ENCODE measurements at regions not wholly inside any gene's neighbourhood (a gene's known extent, or its start where the extent isn't known, plus 50 kb on each side); places are given as distances from the start of the nearest gene placed in this dataset.

GRCh38 chr14:53325176-53325806 lies 172.2 kb upstream of the DDHD1 start (continued):
- TF ChIP-seq, protein P1, sequence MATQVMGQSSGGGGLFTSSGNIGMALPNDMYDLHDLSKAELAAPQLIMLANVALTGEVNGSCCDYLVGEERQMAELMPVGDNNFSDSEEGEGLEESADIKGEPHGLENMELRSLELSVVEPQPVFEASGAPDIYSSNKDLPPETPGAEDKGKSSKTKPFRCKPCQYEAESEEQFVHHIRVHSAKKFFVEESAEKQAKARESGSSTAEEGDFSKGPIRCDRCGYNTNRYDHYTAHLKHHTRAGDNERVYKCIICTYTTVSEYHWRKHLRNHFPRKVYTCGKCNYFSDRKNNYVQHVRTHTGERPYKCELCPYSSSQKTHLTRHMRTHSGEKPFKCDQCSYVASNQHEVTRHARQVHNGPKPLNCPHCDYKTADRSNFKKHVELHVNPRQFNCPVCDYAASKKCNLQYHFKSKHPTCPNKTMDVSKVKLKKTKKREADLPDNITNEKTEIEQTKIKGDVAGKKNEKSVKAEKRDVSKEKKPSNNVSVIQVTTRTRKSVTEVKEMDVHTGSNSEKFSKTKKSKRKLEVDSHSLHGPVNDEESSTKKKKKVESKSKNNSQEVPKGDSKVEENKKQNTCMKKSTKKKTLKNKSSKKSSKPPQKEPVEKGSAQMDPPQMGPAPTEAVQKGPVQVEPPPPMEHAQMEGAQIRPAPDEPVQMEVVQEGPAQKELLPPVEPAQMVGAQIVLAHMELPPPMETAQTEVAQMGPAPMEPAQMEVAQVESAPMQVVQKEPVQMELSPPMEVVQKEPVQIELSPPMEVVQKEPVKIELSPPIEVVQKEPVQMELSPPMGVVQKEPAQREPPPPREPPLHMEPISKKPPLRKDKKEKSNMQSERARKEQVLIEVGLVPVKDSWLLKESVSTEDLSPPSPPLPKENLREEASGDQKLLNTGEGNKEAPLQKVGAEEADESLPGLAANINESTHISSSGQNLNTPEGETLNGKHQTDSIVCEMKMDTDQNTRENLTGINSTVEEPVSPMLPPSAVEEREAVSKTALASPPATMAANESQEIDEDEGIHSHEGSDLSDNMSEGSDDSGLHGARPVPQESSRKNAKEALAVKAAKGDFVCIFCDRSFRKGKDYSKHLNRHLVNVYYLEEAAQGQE (IDR thresholded peaks at IDR 0.05; ENCODE audit: unreplicated experiment) = no peak
- TF ChIP-seq STAT1 (IDR thresholded peaks at IDR 0.05; ENCODE audit: unreplicated experiment) (no peak), ZNF331 (CRISPR knock-in tag; IDR thresholded peaks at IDR 0.05; ENCODE audit: low read depth) (no peak)

- peaks cover 66% of the 10 kb centered on the region for H3K9me3 Mint-ChIP-seq
- Histone ChIP-seq H3K27me3 (ENCODE audit: insufficient read depth) (no peaks in the 10 kb centered on the region), H4K20me1 (replicated peaks; ENCODE audit: insufficient read depth) (no peaks in the 10 kb centered on the region), H3K36me3 (ENCODE audit: insufficient read depth) (peaks cover 5% of the 10 kb centered on the region; the same call in 1 of the 2 replicates), H3K79me2 (replicated peaks; ENCODE audit: insufficient read depth) (no peaks in the 10 kb centered on the region), H3K27ac (ENCODE audit: low read depth) (no peak overlapping the region), H3K4me1 (ENCODE audit: insufficient read depth) (no peaks in the 10 kb centered on the region), H3K4me2 (no peak overlapping the region), H3K9me2 (ENCODE audit: insufficient read depth) (no peaks in the 10 kb centered on the region), H3K4me3 (no peak overlapping the region), H3F3A (replicated peaks; ENCODE audit: low read depth) (no peaks in the 10 kb centered on the region), H2AFZ (no peak overlapping the region)
- no peak for ATAC-seq
- no peak for DNase-seq (ENCODE audit: low spot score)
- peaks cover 49% of the 10 kb centered on the region for H3K36me3 Mint-ChIP-seq (ENCODE audit: low read depth)
- no peaks in the 10 kb centered on the region for H3K4me1 Mint-ChIP-seq
- no peak overlapping the region for H3K27ac Mint-ChIP-seq
- TF ChIP-seq EZH2 (IDR thresholded peaks at IDR 0.05; ENCODE audit: low read depth, unreplicated experiment) (no peak), ETS1 (IDR thresholded peaks at IDR 0.05) (no peak), JUNB (IDR thresholded peaks at IDR 0.05; ENCODE audit: unreplicated experiment) (no peak), CREB1 (CRISPR knock-in tag; IDR thresholded peaks at IDR 0.05; ENCODE audit: low read depth) (no peak), EZH2phosphoT487 (IDR thresholded peaks at IDR 0.05; ENCODE audit: unreplicated experiment) (no peak), ZNF331 (CRISPR knock-in tag; IDR thresholded peaks at IDR 0.05; ENCODE audit: low read depth) (no peak), ZNF114 (CRISPR knock-in tag; IDR thresholded peaks at IDR 0.05) (no peak), STAT1 (IDR thresholded peaks at IDR 0.05; ENCODE audit: unreplicated experiment) (no peak)
- TF ChIP-seq, protein P2, sequence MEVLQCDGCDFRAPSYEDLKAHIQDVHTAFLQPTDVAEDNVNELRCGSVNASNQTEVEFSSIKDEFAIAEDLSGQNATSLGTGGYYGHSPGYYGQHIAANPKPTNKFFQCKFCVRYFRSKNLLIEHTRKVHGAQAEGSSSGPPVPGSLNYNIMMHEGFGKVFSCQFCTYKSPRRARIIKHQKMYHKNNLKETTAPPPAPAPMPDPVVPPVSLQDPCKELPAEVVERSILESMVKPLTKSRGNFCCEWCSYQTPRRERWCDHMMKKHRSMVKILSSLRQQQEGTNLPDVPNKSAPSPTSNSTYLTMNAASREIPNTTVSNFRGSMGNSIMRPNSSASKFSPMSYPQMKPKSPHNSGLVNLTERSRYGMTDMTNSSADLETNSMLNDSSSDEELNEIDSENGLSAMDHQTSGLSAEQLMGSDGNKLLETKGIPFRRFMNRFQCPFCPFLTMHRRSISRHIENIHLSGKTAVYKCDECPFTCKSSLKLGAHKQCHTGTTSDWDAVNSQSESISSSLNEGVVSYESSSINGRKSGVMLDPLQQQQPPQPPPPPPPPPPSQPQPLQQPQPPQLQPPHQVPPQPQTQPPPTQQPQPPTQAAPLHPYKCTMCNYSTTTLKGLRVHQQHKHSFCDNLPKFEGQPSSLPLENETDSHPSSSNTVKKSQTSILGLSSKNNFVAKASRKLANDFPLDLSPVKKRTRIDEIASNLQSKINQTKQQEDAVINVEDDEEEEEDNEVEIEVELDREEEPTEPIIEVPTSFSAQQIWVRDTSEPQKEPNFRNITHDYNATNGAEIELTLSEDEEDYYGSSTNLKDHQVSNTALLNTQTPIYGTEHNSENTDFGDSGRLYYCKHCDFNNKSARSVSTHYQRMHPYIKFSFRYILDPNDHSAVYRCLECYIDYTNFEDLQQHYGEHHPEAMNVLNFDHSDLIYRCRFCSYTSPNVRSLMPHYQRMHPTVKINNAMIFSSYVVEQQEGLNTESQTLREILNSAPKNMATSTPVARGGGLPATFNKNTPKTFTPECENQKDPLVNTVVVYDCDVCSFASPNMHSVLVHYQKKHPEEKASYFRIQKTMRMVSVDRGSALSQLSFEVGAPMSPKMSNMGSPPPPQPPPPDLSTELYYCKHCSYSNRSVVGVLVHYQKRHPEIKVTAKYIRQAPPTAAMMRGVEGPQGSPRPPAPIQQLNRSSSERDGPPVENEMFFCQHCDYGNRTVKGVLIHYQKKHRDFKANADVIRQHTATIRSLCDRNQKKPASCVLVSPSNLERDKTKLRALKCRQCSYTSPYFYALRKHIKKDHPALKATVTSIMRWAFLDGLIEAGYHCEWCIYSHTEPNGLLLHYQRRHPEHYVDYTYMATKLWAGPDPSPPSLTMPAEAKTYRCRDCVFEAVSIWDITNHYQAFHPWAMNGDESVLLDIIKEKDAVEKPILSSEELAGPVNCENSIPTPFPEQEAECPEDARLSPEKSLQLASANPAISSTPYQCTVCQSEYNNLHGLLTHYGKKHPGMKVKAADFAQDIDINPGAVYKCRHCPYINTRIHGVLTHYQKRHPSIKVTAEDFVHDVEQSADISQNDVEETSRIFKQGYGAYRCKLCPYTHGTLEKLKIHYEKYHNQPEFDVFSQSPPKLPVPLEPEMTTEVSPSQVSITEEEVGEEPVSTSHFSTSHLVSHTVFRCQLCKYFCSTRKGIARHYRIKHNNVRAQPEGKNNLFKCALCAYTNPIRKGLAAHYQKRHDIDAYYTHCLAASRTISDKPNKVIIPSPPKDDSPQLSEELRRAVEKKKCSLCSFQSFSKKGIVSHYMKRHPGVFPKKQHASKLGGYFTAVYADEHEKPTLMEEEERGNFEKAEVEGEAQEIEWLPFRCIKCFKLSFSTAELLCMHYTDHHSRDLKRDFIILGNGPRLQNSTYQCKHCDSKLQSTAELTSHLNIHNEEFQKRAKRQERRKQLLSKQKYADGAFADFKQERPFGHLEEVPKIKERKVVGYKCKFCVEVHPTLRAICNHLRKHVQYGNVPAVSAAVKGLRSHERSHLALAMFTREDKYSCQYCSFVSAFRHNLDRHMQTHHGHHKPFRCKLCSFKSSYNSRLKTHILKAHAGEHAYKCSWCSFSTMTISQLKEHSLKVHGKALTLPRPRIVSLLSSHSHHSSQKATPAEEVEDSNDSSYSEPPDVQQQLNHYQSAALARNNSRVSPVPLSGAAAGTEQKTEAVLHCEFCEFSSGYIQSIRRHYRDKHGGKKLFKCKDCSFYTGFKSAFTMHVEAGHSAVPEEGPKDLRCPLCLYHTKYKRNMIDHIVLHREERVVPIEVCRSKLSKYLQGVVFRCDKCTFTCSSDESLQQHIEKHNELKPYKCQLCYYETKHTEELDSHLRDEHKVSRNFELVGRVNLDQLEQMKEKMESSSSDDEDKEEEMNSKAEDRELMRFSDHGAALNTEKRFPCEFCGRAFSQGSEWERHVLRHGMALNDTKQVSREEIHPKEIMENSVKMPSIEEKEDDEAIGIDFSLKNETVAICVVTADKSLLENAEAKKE (CRISPR knock-in tag; IDR thresholded peaks at IDR 0.05) = no peak
- TF ChIP-seq, protein P1 (IDR thresholded peaks at IDR 0.05; ENCODE audit: unreplicated experiment) = no peak
- no peak overlapping the region for H3K4me3 Mint-ChIP-seq
- peaks cover 2% of the 10 kb centered on the region for H3K27me3 Mint-ChIP-seq (ENCODE audit: insufficient read depth, low read depth, poor library complexity)
Measured at GRCh38 chr14:53316504-53316903, 163.4 kb upstream of the DDHD1 start.

All from GM23338 (cell line).